Heart left ventricle (tissue), 16 donors: ENCODE measurements at regions not wholly inside any gene's neighbourhood (a gene's known extent, or its start where the extent isn't known, plus 50 kb on each side); places are given as distances from the start of the nearest gene placed in this dataset.

Experiments
- ATAC-seq, 4 donors: fragments of 200-7000 bp; cut with Tn5 transposase; one replicate each; pipeline ENCODE4 v1.9.1; 2020 to 2022; ENCODE audit warnings: moderate library complexity in 4 of 4, mild to moderate bottlenecking in 3 of 4, moderate number of reproducible peaks in 1 of 4
- DNase-seq, 5 donors: peaks; one replicate each; pipeline ENCODE4 v3.0.0-alpha.2; 2020
- H3K27ac ChIP-seq, 12 donors: fragments of 200-600 bp; sonication (generic) in 4 of 12; one replicate each; pipeline versions ENCODE4 v1.5.0 to v1.8.0; 2016 to 2022; ENCODE audit warnings: mild to moderate bottlenecking in 2 of 12
- H3K27me3 ChIP-seq, 9 donors: fragments of 200-600 bp; sonication (generic) in 2 of 9; one replicate each; pipeline versions ENCODE4 v1.5.1 to v1.8.0; 2016 to 2022; ENCODE audit warnings: mild to moderate bottlenecking in 3 of 9
- H3K36me3 ChIP-seq, 9 donors: fragments of 200-600 bp; sonication (generic) in 2 of 9; one replicate each; pipeline versions ENCODE4 v1.5.0 to v1.8.0; 2018 to 2022; ENCODE audit warnings: mild to moderate bottlenecking in 2 of 9
- H3K4me1 ChIP-seq, 12 donors: fragments of 200-600 bp; sonication (generic) in 4 of 12; one replicate each; pipeline versions ENCODE4 v1.5.0 to v1.8.0; 2016 to 2022; ENCODE audit warnings: mild to moderate bottlenecking in 3 of 12
- H3K4me3 ChIP-seq, 12 donors: fragments of 200-600 bp; sonication (generic) in 4 of 12; one replicate each; pipeline versions ENCODE4 v1.5.0 to v1.8.0; 2017 to 2022; ENCODE audit warnings: mild to moderate bottlenecking in 9 of 12, moderate library complexity in 4 of 12
- H3K9me3 ChIP-seq, 12 donors: fragments of 200-600 bp; sonication (generic) in 4 of 12; one replicate each; pipeline versions ENCODE4 v1.5.0 to v1.8.0; 2016 to 2022; ENCODE audit warnings: mild to moderate bottlenecking in 1 of 12
- POLR2A ChIP-seq, 2 donors: fragments of 450-650 bp; IDR thresholded peaks; one replicate each; pipeline ENCODE4 v1.6.1; 2017; ENCODE audit warnings: antibody characterized with exemption in 2 of 2, mild to moderate bottlenecking in 2 of 2, moderate library complexity in 2 of 2
- WGBS, 4 donors: extraction: QIAGEN DNeasy Blood & Tissue Kit in 2 of 4; methylation state at CpG; one replicate each; pipeline versions ENCODE4 v1.1.5 to v1.1.7; 2013 to 2018; 5-methylcytosine and 5-hydroxymethylcytosine counted together
- intact Hi-C, 10 donors: fragments of 100-400 bp; cut with DNase I; formaldehyde crosslinking; loops; one replicate each; pipeline versions ENCODE4 v1.11.1 to v1.14.2; 2022
- TF ChIP-seq, protein P1 (sequence below), 12 donors: fragments of 200-600 bp; sonication (generic) in 4 of 12; IDR thresholded peaks; one replicate each; pipeline versions ENCODE4 v1.5.0 to v1.8.0; 2018 to 2022; ENCODE audit warnings: antibody characterized with exemption in 12 of 12, mild to moderate bottlenecking in 5 of 12
- donor health status: ischemic (EF 13 %, LVEDD 7.1; RV severe dilation, severe dysfunction).
- donor health status: healthy with polysubstance abuse.
- donor health status: DM: no; HTN: yes; CAD: no.
- donor health status: DM: no; HTN: no; CAD: no.
- donor health status: ischemic (EF 25% LVEDD 6.9; RV normal size, moderate dysfunction).
- donor health status: ischemic (EF 25% LVEDD 5.7; RV mildly dilated, moderate dysfunction).
- donor health status: healthy.
- donor health status: DM: yes; HTN: yes; CAD: no.
- donor health status: ischemic (EF 35%, LVEDD 5.7; RV mildly dilated, moderate dysfunction).
- donor health status: nonischemic (EF 11% LVEDD 7.7; RV severe dilation, severe dysfunction).
- donor health status: DM: yes; HTN: yes; CAD: no.
- donor health status: PGD.
- donor health status: ischemic (EF 29% LVEDD 5.4; RV normal size, mild dysfunction).
- donor health status: nonischemic (EF 23%, LVEDD 6.1; RV moderate dilation, normal function).

DNA sequence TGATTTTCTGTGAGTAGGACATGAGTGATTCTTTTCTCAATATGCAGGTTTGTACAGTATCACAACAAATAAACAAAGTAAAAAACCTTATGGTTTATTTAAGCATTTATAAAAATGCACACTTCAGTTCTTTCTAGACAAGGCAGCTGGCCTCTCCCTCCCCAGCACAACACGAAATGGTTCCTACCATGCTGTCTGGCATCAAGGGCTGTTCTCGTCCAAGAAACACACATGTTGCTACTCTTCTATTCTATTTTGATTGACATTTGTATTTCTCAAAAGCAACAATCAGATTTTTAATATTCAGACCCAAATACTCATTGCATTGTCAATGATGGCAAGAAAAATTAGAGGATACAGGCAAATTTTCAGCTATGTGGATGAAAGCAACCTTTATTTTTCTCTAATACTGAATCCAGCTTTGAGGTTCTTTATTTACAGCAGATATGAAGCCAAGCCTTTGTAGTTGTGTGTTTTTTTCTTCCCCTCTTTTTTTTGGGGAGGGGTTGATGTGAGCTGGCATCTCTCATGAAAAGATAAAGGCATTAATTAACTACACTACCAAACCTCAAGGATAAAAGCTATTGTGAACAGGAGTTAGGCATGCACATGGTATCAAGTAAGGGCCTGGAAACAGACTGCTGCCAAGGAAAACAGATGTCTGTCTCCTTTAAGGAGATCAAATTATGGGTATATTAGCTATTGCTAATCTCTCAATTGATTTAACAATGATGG is 96.4 kb upstream of the PREP start:
- H3K27me3 ChIP-seq: no peaks in the 10 kb centered on the region
- no peaks in the 10 kb centered on the region for H3K36me3 ChIP-seq
- no peak overlapping the region for H3K4me3 ChIP-seq
- intact Hi-C loops: loop anchor here in 1 of 10 donors (10.0 kb wide), 1 partner anchor 105 kb away; no protein-coding TSS in a partner anchor
- H3K27ac ChIP-seq: no peak overlapping the region
- DNase-seq: no peak
- 87 to 93% (median 91%) methylated on average over 2 of the region's 2 CpGs for WGBS, 4 donors
- peaks cover 0 to 11% (median under 1%) of the 10 kb centered on the region in 12 donors for H3K4me1 ChIP-seq
- TF ChIP-seq, protein P1, sequence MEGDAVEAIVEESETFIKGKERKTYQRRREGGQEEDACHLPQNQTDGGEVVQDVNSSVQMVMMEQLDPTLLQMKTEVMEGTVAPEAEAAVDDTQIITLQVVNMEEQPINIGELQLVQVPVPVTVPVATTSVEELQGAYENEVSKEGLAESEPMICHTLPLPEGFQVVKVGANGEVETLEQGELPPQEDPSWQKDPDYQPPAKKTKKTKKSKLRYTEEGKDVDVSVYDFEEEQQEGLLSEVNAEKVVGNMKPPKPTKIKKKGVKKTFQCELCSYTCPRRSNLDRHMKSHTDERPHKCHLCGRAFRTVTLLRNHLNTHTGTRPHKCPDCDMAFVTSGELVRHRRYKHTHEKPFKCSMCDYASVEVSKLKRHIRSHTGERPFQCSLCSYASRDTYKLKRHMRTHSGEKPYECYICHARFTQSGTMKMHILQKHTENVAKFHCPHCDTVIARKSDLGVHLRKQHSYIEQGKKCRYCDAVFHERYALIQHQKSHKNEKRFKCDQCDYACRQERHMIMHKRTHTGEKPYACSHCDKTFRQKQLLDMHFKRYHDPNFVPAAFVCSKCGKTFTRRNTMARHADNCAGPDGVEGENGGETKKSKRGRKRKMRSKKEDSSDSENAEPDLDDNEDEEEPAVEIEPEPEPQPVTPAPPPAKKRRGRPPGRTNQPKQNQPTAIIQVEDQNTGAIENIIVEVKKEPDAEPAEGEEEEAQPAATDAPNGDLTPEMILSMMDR (IDR thresholded peaks at IDR 0.05): no peak
- no peak for TF ChIP-seq POLR2A (IDR thresholded peaks at IDR 0.05)
- no peaks in the 10 kb centered on the region for H3K9me3 ChIP-seq
- no peak for ATAC-seq

DNA sequence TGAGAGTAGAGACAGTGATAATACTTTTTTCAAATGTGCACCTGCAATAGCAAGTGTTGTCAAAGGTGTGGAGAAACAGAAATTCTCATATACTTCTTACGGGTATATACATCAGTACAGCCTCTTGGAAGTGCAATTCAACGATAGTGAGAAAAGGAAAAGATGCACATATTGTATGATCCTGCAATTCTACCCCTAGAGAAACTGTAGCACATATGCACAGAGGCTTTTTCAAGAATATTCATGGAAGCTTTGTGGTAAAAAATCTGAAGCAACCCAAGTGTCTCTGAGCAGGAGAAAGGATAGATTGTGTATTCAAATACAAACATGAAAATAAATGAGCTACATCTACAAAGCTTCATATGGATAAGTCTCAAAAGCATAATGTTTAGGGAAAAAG is 94.7 kb upstream of the PREP start:
- H3K4me3 ChIP-seq: no peak overlapping the region
- 92 to 97% (median 92%) methylated on average over 2 of the region's 2 CpGs for WGBS, 4 donors
- no peaks in the 10 kb centered on the region for H3K9me3 ChIP-seq
- no peak overlapping the region for H3K27ac ChIP-seq
- DNase-seq (no peak), ATAC-seq (no peak)
- peaks cover 0 to 27% (median 15%) of the 10 kb centered on the region in 12 donors for H3K4me1 ChIP-seq
- H3K27me3 ChIP-seq: no peaks in the 10 kb centered on the region
- intact Hi-C loops: loop anchor here in 1 of 10 donors (10.0 kb wide), 1 partner anchor 107 kb away; no protein-coding TSS in a partner anchor
- TF ChIP-seq, protein P1 (IDR thresholded peaks at IDR 0.05): no peak
- no peak for TF ChIP-seq POLR2A (IDR thresholded peaks at IDR 0.05)
- no peaks in the 10 kb centered on the region for H3K36me3 ChIP-seq

DNA sequence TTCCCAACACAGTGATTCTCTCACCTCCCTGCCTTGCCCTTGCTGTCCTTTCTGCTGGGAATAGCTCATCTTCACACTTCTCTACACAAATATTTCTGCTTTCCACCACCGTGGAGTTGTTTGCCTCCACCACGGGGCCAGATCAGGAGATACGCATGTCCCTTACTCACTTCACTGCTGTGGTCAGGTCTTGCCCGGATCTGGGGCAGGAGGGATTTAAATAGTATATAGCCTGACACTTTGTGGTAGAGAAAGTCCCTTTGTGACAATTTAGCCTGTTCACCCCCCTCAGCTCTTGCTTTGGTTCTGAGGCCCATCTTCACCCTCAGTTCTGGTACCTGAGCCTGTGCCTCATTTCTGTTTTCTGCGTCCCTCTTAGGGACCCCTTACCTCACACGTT is 92.6 kb upstream of the PREP start:
- DNase-seq (no peak), ATAC-seq (no peak)
- TF ChIP-seq, protein P1 (IDR thresholded peaks at IDR 0.05): no peak
- no peak for TF ChIP-seq POLR2A (IDR thresholded peaks at IDR 0.05)
- Histone ChIP-seq H3K27me3 (no peaks in the 10 kb centered on the region), H3K4me3 (no peak overlapping the region), H3K27ac (peak overlapping the region in 1 of 12 donors; percentile 72), H3K4me1 (peaks cover 0 to 36% (median 20%) of the 10 kb centered on the region in 12 donors), H3K36me3 (no peaks in the 10 kb centered on the region), H3K9me3 (no peaks in the 10 kb centered on the region)
- WGBS, 4 donors: 85 to 92% (median 92%) methylated on average over 6 of the region's 6 CpGs
- intact Hi-C loops: loop anchor here in 1 of 10 donors (10.0 kb wide), 1 partner anchor 109 kb away; no protein-coding TSS in a partner anchor

DNA sequence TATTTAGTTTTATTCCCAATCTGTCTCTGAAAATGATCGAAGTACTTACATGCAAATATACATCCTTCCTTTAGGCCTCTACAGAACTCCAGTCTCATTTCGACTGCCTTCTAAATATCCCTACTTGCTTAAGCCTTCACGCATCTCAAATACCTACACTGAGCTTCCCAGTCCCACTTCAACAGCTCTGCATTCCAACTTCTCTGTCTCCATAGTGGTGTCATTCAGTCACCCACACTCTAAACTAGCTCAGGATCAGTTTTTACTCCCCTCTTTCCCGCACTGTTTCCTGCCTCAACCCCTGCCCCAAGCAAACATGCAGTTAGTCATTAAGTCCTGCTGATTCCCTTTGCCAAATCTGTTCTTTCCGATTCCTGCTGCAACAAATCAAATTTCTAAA is 91.8 kb upstream of the PREP start:
- ATAC-seq: no peak
- Histone ChIP-seq H3K9me3 (no peaks in the 10 kb centered on the region), H3K4me1 (peaks cover 0 to 38% (median 22%) of the 10 kb centered on the region in 12 donors), H3K27me3 (no peaks in the 10 kb centered on the region), H3K36me3 (no peaks in the 10 kb centered on the region), H3K27ac (peak overlapping the region in 2 of 12 donors; percentile 53 to 72), H3K4me3 (no peak overlapping the region)
- intact Hi-C loops: loop anchor here in 2 of 10 donors (5.0 to 10.0 kb wide), 2 partner anchors 110 to 598 kb away; no protein-coding TSS in a partner anchor
- 91 to 96% (median 94%) methylated on average over 5 of the region's 5 CpGs for WGBS, 4 donors
- DNase-seq: no peak
- no peak for TF ChIP-seq POLR2A (IDR thresholded peaks at IDR 0.05)
- TF ChIP-seq, protein P1 (IDR thresholded peaks at IDR 0.05): no peak
